ENCODE measurements at regions not wholly inside any gene's neighbourhood (a gene's known extent, or its start where the extent isn't known, plus 50 kb on each side); places are given as distances from the start of the nearest gene placed in this dataset.
"Not testable (repeated sequence)": the region's sequence is repeated elsewhere in the genome, so short reads cannot be mapped to it uniquely, and the experiment has no call there.

- DNase-seq: no peak
Observed at GRCh38 chr7:108818742-108819141, 249.1 kb downstream of the DNAJB9 start.

- no peak for DNase-seq
Observed at GRCh38 chr7:108824840-108825580, 255.3 kb downstream of the DNAJB9 start.

- no peak for DNase-seq
Observed at GRCh38 chr7:108825581-108825909, 255.9 kb downstream of the DNAJB9 start.

GRCh38 chr7:108836256-108836655 is 266.6 kb downstream of the DNAJB9 start:
- DNase-seq: no peak

GRCh38 chr7:108838198-108838597 is 268.5 kb downstream of the DNAJB9 start:
- no peak for DNase-seq

- DNase-seq: no peak
Observed at GRCh38 chr7:108839076-108839475, 269.4 kb downstream of the DNAJB9 start.

GRCh38 chr7:108845951-108846350 is 276.3 kb downstream of the DNAJB9 start:
- DNase-seq: no peak

GRCh38 chr7:108846471-108846870 is 276.8 kb downstream of the DNAJB9 start:
- DNase-seq: no peak

- DNase-seq: no peak
Observed at GRCh38 chr7:108848486-108848885, 278.8 kb downstream of the DNAJB9 start.

GRCh38 chr7:108860615-108861014 is 290.9 kb downstream of the DNAJB9 start:
- no peak for DNase-seq

GRCh38 chr7:108861071-108861470 is 291.4 kb downstream of the DNAJB9 start:
- DNase-seq: no peak

GRCh38 chr7:108863227-108863848 is 293.7 kb downstream of the DNAJB9 start:
- no peak for DNase-seq

- DNase-seq: no peak
Observed at GRCh38 chr7:108869070-108869469, 299.4 kb downstream of the DNAJB9 start.

GRCh38 chr7:108875139-108875538 is 305.5 kb downstream of the DNAJB9 start:
- no peak for DNase-seq

- DNase-seq: no peak
Observed at GRCh38 chr7:108890862-108891261, 321.2 kb downstream of the DNAJB9 start.

GRCh38 chr7:108908456-108908855 is 338.8 kb downstream of the DNAJB9 start:
- no peak for DNase-seq

- peak in 1 of 2 donors; percentile 5 for DNase-seq
Observed at GRCh38 chr7:108911016-108911415, 341.3 kb downstream of the DNAJB9 start.

GRCh38 chr7:108920490-108920889 is 350.8 kb downstream of the DNAJB9 start:
- no peak for DNase-seq

GRCh38 chr7:108943048-108943447 is 373.4 kb downstream of the DNAJB9 start:
- not testable (repeated sequence) for DNase-seq

GRCh38 chr7:108947526-108947925 is 377.9 kb downstream of the DNAJB9 start:
- no peak for DNase-seq

GRCh38 chr7:108972004-108972403 is 402.3 kb downstream of the DNAJB9 start:
- no peak for DNase-seq

- DNase-seq: no peak
Observed at GRCh38 chr7:108973075-108973474, 403.4 kb downstream of the DNAJB9 start.

- DNase-seq: no peak
Observed at GRCh38 chr7:108974641-108975040, 405.0 kb downstream of the DNAJB9 start.

GRCh38 chr7:108985037-108985436 is 415.4 kb downstream of the DNAJB9 start:
- DNase-seq: no peak

- DNase-seq: no peak
Observed at GRCh38 chr7:108989319-108989718, 419.6 kb downstream of the DNAJB9 start.

Data from inflammatory macrophage (primary cell).